HepG2 (cell line): ENCODE measurements at regions not wholly inside any gene's neighbourhood (a gene's known extent, or its start where the extent isn't known, plus 50 kb on each side); places are given as distances from the start of the nearest gene placed in this dataset.
A peak's percentile ranks its signal among the peaks of the same experiment; 100 is the strongest.

ENCODE experiments used
- EP300 ChIP-seq, 3 experiments: sonication (generic) in 1 of 3; formaldehyde crosslinking in 1 of 3; IDR thresholded peaks; 2 replicates each; pipeline versions ENCODE4 v1.5.1 to v1.6.1; 2011 to 2020; ENCODE audit warnings: low read depth in 2 of 3, low read length in 2 of 3, borderline replicate concordance in 1 of 3, improper control_type of control experiment in 1 of 3, mild to moderate bottlenecking in 1 of 3, missing genetic modification reagents in 1 of 3, moderate library complexity in 1 of 3
- GFI1 ChIP-seq: sonication (generic); formaldehyde crosslinking; IDR thresholded peaks from 2 replicates; pipeline ENCODE4 v1.5.0; 2020; ENCODE audit warnings: missing genetic modification reagents, mild to moderate bottlenecking, borderline replicate concordance
- MZF1 ChIP-seq: sonication (generic); formaldehyde crosslinking; IDR thresholded peaks from 2 replicates; pipeline ENCODE4 v1.8.1; 2023; ENCODE audit warnings: mild to moderate bottlenecking, missing genetic modification reagents, borderline replicate concordance
- NR2F6 ChIP-seq, 2 experiments: IDR thresholded peaks; 2 replicates each; pipeline ENCODE4 v1.6.1; 2016; ENCODE audit warnings: antibody characterized with exemption in 1 of 2, mild to moderate bottlenecking in 1 of 2
- RARA ChIP-seq: IDR thresholded peaks from 2 replicates; pipeline ENCODE4 v1.6.1; 2016; ENCODE audit warnings: missing genetic modification reagents, missing compliant biosample characterization
- SIN3B ChIP-seq: fragments of 150-350 bp; IDR thresholded peaks from 2 replicates; pipeline ENCODE4 v1.6.1; 2014; ENCODE audit warnings: low read length
- SOX13 ChIP-seq, 3 experiments: fragments of 450-650 bp in 1 of 3; sonication (generic) in 1 of 3; formaldehyde crosslinking in 1 of 3; IDR thresholded peaks in 2 of 3; conservative IDR thresholded peaks in 1 of 3; 2 replicates each; pipeline versions ENCODE4 v1.5.0 to v1.6.1; 2016 to 2020; ENCODE audit warnings: antibody characterized with exemption in 1 of 3, mild to moderate bottlenecking in 1 of 3, missing compliant biosample characterization in 1 of 3, missing genetic modification reagents in 1 of 3, moderate library complexity in 1 of 3
- SOX5 ChIP-seq: IDR thresholded peaks from 2 replicates; pipeline ENCODE4 v1.6.1; 2016; ENCODE audit warnings: borderline replicate concordance
- ZNF451 ChIP-seq: sonication (generic); formaldehyde crosslinking; IDR thresholded peaks from 2 replicates; pipeline ENCODE4 v1.5.0; 2020; ENCODE audit warnings: mild to moderate bottlenecking, missing genetic modification reagents
- ZNF572 ChIP-seq: sonication (generic); formaldehyde crosslinking; IDR thresholded peaks from 2 replicates; pipeline ENCODE4 v1.5.1; 2020; ENCODE audit warnings: mild to moderate bottlenecking, missing genetic modification reagents
- ZNF644 ChIP-seq: IDR thresholded peaks from 2 replicates; pipeline ENCODE4 v1.6.1; 2016; ENCODE audit warnings: low read depth
- ZNF761 ChIP-seq: sonication (generic); formaldehyde crosslinking; conservative IDR thresholded peaks from 2 replicates; pipeline ENCODE4 v1.4.0; 2020; ENCODE audit warnings: mild to moderate bottlenecking, missing genetic modification reagents
- TF ChIP-seq, protein P1 (sequence below): sonication (generic); formaldehyde crosslinking; IDR thresholded peaks from 2 replicates; pipeline ENCODE4 v1.5.0; 2020; ENCODE audit warnings: mild to moderate bottlenecking, missing genetic modification reagents, moderate library complexity
- TF ChIP-seq, protein P2 (sequence below): sonication (generic); formaldehyde crosslinking; IDR thresholded peaks from 2 replicates; pipeline ENCODE4 v1.4.0; 2020; ENCODE audit warnings: missing genetic modification reagents; ENCODE audit errors: not compliant biosample characterization
- TF ChIP-seq, protein P3 (sequence below): sonication (generic); formaldehyde crosslinking; IDR thresholded peaks from 2 replicates; pipeline ENCODE4 v1.4.0; 2020; ENCODE audit warnings: missing genetic modification reagents
- TF ChIP-seq, protein P4 (sequence below): sonication (generic); formaldehyde crosslinking; IDR thresholded peaks from one replicate; pipeline ENCODE4 v1.5.1; 2020; ENCODE audit warnings: mild to moderate bottlenecking, missing genetic modification reagents; ENCODE audit errors: not compliant biosample characterization

DNA sequence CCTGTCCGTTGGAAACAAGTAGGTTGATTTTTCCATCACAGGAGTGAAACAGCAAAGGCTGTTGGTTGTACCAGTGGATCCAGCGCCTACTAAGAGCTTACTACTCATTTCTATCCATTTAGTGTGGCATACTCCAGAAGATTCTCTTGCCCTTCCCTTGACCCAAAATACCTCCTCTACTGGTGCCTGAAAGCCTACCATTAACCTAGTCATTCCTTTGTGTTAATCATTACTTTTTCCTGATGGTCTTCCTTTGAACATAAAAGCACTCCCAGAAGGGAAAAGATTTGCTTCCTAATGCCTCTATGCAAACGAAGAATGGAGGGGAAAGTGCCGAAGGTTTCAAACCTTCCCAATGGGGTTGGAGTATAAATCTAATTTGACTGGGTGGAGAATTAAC, 123.3 kb downstream of the QRSL1 start (continued):
- no peak for TF ChIP-seq SOX13 (IDR thresholded peaks at IDR 0.05)
- TF ChIP-seq SOX13 (CRISPR knock-in tag; conservative IDR thresholded peaks at IDR 0.05 in 1 of 2, IDR thresholded peaks at IDR 0.05 in 1 of 2): peak in 1 of 2 experiments; percentile 46; a peak in 1 of 4 replicates
- TF ChIP-seq ZNF451 (CRISPR knock-in tag): no peak
- TF ChIP-seq EP300 (IDR thresholded peaks at IDR 0.05; ENCODE audit: low read depth in 2 of 2, low read length in 2 of 2): peak in 1 of 2 experiments; percentile 44; a peak in 2 of 4 replicates
- no peak for TF ChIP-seq EP300 (CRISPR knock-in tag; IDR thresholded peaks at IDR 0.05; ENCODE audit: borderline replicate concordance)
- TF ChIP-seq ZNF572 (CRISPR knock-in tag): no peak
- TF ChIP-seq, protein P1, sequence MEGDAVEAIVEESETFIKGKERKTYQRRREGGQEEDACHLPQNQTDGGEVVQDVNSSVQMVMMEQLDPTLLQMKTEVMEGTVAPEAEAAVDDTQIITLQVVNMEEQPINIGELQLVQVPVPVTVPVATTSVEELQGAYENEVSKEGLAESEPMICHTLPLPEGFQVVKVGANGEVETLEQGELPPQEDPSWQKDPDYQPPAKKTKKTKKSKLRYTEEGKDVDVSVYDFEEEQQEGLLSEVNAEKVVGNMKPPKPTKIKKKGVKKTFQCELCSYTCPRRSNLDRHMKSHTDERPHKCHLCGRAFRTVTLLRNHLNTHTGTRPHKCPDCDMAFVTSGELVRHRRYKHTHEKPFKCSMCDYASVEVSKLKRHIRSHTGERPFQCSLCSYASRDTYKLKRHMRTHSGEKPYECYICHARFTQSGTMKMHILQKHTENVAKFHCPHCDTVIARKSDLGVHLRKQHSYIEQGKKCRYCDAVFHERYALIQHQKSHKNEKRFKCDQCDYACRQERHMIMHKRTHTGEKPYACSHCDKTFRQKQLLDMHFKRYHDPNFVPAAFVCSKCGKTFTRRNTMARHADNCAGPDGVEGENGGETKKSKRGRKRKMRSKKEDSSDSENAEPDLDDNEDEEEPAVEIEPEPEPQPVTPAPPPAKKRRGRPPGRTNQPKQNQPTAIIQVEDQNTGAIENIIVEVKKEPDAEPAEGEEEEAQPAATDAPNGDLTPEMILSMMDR (CRISPR knock-in tag): no peak
- no peak; the same call in 1 of the 2 replicates for TF ChIP-seq GFI1
- TF ChIP-seq, protein P2, sequence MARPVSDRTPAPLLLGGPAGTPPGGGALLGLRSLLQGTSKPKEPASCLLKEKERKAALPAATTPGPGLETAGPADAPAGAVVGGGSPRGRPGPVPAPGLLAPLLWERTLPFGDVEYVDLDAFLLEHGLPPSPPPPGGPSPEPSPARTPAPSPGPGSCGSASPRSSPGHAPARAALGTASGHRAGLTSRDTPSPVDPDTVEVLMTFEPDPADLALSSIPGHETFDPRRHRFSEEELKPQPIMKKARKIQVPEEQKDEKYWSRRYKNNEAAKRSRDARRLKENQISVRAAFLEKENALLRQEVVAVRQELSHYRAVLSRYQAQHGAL (CRISPR knock-in tag): no peak
- TF ChIP-seq SIN3B: no peak
- TF ChIP-seq SOX5 (CRISPR knock-in tag): peak; percentile 26; the same call in 1 of the 2 replicates
- TF ChIP-seq NR2F6 (IDR thresholded peaks at IDR 0.05): 0 out of 2 replicates have a peak, but pooled peaks have one; percentile 31
- peak; percentile 50; the same call in 1 of the 2 replicates for TF ChIP-seq NR2F6 (CRISPR knock-in tag; IDR thresholded peaks at IDR 0.05)
- peak; percentile 84 for TF ChIP-seq RARA (CRISPR knock-in tag)
- TF ChIP-seq ZNF761 (CRISPR knock-in tag): no peak
- TF ChIP-seq MZF1: no peak
- TF ChIP-seq, protein P3, sequence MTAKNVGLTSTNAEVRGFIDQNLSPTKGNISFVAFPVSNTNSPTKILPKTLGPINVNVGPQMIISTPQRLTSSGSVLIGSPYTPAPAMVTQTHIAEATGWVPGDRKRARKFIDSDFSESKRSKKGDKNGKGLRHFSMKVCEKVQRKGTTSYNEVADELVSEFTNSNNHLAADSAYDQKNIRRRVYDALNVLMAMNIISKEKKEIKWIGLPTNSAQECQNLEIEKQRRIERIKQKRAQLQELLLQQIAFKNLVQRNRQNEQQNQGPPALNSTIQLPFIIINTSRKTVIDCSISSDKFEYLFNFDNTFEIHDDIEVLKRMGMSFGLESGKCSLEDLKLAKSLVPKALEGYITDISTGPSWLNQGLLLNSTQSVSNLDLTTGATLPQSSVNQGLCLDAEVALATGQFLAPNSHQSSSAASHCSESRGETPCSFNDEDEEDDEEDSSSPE (CRISPR knock-in tag): no peak
- TF ChIP-seq, protein P4, sequence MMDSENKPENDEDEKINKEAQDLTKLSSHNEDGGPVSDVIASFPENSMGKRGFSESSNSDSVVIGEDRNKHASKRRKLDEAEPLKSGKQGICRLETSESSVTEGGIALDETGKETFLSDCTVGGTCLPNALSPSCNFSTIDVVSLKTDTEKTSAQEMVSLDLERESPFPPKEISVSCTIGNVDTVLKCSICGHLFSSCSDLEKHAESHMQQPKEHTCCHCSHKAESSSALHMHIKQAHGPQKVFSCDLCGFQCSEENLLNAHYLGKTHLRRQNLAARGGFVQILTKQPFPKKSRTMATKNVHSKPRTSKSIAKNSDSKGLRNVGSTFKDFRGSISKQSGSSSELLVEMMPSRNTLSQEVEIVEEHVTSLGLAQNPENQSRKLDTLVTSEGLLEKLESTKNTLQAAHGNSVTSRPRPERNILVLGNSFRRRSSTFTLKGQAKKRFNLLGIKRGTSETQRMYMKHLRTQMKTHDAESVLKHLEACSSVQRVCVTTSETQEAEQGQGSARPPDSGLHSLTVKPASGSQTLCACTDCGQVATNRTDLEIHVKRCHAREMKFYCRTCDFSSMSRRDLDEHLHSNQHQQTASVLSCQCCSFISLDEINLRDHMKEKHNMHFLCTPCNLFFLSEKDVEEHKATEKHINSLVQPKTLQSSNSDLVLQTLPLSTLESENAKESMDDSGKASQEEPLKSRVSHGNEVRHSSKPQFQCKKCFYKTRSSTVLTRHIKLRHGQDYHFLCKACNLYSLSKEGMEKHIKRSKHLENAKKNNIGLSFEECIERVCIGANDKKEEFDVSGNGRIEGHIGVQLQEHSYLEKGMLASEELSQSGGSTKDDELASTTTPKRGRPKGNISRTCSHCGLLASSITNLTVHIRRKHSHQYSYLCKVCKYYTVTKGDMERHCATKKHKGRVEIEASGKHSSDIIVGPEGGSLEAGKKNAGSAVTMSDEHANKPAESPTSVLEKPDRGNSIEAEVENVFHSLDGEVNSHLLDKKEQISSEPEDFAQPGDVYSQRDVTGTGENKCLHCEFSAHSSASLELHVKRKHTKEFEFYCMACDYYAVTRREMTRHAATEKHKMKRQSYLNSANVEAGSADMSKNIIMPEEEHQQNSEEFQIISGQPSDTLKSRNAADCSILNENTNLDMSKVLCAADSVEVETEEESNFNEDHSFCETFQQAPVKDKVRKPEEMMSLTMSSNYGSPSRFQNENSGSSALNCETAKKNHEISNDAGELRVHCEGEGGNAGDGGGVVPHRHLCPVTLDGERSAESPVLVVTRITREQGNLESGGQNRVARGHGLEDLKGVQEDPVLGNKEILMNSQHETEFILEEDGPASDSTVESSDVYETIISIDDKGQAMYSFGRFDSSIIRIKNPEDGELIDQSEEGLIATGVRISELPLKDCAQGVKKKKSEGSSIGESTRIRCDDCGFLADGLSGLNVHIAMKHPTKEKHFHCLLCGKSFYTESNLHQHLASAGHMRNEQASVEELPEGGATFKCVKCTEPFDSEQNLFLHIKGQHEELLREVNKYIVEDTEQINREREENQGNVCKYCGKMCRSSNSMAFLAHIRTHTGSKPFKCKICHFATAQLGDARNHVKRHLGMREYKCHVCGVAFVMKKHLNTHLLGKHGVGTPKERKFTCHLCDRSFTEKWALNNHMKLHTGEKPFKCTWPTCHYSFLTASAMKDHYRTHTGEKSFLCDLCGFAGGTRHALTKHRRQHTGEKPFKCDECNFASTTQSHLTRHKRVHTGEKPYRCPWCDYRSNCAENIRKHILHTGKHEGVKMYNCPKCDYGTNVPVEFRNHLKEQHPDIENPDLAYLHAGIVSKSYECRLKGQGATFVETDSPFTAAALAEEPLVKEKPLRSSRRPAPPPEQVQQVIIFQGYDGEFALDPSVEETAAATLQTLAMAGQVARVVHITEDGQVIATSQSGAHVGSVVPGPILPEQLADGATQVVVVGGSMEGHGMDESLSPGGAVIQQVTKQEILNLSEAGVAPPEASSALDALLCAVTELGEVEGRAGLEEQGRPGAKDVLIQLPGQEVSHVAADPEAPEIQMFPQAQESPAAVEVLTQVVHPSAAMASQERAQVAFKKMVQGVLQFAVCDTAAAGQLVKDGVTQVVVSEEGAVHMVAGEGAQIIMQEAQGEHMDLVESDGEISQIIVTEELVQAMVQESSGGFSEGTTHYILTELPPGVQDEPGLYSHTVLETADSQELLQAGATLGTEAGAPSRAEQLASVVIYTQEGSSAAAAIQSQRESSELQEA (CRISPR knock-in tag): no peak
- TF ChIP-seq ZNF644 (CRISPR knock-in tag): peak; percentile 68
